Fibroblast of lung (primary cell): ENCODE measurements at regions not wholly inside any gene's neighbourhood (a gene's known extent, or its start where the extent isn't known, plus 50 kb on each side); places are given as distances from the start of the nearest gene placed in this dataset.

Source experiments
- CTCF ChIP-seq, 2 donors: IDR thresholded peaks in 1 of 2; conservative IDR thresholded peaks in 1 of 2; 1 replicate in 1 of 2; 2 replicates in 1 of 2; pipeline ENCODE4 v1.5.1; 2011 to 2012; ENCODE audit warnings: low read length in 2 of 2, control low read depth in 1 of 2, inconsistent platforms in 1 of 2, low read depth in 1 of 2, mild to moderate bottlenecking in 1 of 2
- EZH2 ChIP-seq: IDR thresholded peaks from 2 replicates; pipeline ENCODE4 v1.5.1; 2012; ENCODE audit warnings: low read length, control low read depth, mild to moderate bottlenecking; ENCODE audit errors: missing control alignments

- TF ChIP-seq CTCF (conservative IDR thresholded peaks at IDR 0.05 in 1 of 2, IDR thresholded peaks at IDR 0.05 in 1 of 2; ENCODE audit: low read depth in 1 of 2, low read length in 2 of 2) (no peak), EZH2 (no peak)
These were observed 827.5 kb upstream of the CITED2 start for GRCh38 chr6:140201787-140202458.
